Loucy (cell line): ENCODE measurements at regions not wholly inside any gene's neighbourhood (a gene's known extent, or its start where the extent isn't known, plus 50 kb on each side); places are given as distances from the start of the nearest gene placed in this dataset.

Source experiments
- EZH2phosphoT487 ChIP-seq: fragments of 200-600 bp; IDR thresholded peaks from 2 replicates; pipeline ENCODE4 v1.6.1; 2018; ENCODE audit warnings: antibody characterized with exemption, mild to moderate bottlenecking, moderate library complexity, borderline replicate concordance
- TF ChIP-seq, protein P1 (sequence below): fragments of 200-600 bp; sonication (generic); conservative IDR thresholded peaks from 2 replicates; pipeline ENCODE4 v1.5.1; 2014; ENCODE audit warnings: mild to moderate bottlenecking, antibody characterized with exemption, low read length

DNA sequence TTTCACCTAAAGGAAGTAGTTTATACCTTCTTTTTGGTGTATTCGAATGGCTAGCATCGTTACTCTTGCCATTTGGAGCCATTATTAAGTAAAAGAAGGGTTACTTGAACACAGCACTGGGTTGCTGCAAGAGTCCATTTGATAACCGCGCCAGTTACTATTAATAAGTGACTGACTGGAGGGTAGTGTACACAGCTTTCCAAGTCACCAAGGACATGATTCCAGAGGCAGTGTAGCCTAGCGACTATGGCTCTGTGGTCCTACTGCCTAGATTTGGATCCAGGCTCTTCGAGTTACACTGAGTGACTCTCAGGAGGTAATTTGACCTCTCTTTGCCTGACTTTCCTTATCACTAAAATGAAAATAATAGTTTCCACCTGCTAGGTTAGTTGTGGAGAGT lies 206.8 kb downstream of the MEIS1 start:
- TF ChIP-seq, protein P1, sequence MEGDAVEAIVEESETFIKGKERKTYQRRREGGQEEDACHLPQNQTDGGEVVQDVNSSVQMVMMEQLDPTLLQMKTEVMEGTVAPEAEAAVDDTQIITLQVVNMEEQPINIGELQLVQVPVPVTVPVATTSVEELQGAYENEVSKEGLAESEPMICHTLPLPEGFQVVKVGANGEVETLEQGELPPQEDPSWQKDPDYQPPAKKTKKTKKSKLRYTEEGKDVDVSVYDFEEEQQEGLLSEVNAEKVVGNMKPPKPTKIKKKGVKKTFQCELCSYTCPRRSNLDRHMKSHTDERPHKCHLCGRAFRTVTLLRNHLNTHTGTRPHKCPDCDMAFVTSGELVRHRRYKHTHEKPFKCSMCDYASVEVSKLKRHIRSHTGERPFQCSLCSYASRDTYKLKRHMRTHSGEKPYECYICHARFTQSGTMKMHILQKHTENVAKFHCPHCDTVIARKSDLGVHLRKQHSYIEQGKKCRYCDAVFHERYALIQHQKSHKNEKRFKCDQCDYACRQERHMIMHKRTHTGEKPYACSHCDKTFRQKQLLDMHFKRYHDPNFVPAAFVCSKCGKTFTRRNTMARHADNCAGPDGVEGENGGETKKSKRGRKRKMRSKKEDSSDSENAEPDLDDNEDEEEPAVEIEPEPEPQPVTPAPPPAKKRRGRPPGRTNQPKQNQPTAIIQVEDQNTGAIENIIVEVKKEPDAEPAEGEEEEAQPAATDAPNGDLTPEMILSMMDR: no peak
- TF ChIP-seq EZH2phosphoT487: no peak
